ENCODE measurements at regions not wholly inside any gene's neighbourhood (a gene's known extent, or its start where the extent isn't known, plus 50 kb on each side); places are given as distances from the start of the nearest gene placed in this dataset.

DNA sequence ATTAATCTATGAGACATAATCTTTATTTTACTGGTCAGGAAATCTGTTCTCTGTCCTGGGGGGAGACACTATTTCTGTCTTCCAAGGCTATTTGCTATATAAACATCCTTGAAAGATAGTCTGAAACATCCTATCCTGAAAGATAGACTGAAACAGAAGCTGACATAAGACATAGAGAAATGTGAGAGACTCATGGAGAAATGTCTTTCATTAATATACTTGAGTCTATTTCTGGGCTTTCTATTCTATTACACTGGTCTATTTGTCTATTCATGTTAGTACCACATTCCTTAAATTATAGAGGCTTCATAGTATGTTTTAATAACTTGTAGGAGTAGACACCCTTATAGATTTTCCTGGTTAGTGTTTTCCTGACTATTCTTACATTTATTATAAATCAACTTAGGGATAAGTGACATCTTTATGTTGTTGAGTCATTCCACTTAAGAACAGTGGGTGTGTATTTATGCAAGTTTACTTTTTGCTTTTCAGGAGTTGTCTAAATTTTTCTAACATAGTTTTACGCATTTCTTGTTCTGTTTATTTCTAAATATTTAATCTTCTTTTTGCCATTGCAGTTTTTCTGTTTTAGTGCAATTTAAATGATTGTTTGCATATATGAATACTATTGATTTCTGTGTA, 244.9 kb upstream of the ZSWIM2 start:
- no peaks in the 10 kb centered on the region for H3K4me1 ChIP-seq (replicated peaks in 1 of 2)
- intact Hi-C loops (cut with DNase I), result no loop called here
- WGBS, 4 donors, result 81 to 89% (median 87%) methylated on average over 1 of the region's 1 CpG

DNA sequence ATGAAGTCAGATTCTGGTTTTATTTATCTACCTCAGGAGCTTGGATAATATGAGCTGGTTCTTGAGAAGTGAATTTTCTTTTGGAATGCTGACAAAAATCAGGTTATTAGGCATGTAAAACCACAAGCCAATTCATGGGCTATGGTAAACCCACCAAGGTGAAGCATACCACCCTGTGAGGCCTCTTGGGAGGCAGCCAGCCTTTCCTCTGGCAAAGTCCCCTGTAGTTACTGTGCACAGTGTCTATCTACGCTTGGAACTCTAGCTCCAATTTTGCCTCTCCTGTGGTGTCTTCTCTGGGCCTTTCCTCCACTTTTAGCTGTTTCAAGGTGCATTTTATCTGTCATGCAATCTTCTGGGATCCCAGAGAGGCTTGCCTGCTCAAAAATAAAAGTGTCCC, 242.7 kb upstream of the ZSWIM2 start:
- no peak overlapping the region for H3K4me3 ChIP-seq
- TF ChIP-seq POLR2A (IDR thresholded peaks at IDR 0.05), result no peak
- DNase-seq, result no peak

More for the DNA sequence above, 244.9 kb upstream of the ZSWIM2 start:
- no peak for DNase-seq
- no peak for TF ChIP-seq POLR2A (IDR thresholded peaks at IDR 0.05)
- TF ChIP-seq, protein P1, sequence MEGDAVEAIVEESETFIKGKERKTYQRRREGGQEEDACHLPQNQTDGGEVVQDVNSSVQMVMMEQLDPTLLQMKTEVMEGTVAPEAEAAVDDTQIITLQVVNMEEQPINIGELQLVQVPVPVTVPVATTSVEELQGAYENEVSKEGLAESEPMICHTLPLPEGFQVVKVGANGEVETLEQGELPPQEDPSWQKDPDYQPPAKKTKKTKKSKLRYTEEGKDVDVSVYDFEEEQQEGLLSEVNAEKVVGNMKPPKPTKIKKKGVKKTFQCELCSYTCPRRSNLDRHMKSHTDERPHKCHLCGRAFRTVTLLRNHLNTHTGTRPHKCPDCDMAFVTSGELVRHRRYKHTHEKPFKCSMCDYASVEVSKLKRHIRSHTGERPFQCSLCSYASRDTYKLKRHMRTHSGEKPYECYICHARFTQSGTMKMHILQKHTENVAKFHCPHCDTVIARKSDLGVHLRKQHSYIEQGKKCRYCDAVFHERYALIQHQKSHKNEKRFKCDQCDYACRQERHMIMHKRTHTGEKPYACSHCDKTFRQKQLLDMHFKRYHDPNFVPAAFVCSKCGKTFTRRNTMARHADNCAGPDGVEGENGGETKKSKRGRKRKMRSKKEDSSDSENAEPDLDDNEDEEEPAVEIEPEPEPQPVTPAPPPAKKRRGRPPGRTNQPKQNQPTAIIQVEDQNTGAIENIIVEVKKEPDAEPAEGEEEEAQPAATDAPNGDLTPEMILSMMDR (IDR thresholded peaks at IDR 0.05), result no peak
- Histone ChIP-seq H3K4me3 (no peak overlapping the region), H3K36me3 (replicated peaks in 1 of 2) (no peaks in the 10 kb centered on the region), H3K9me3 (replicated peaks in 1 of 3) (no peaks in the 10 kb centered on the region), H3K27ac (no peak overlapping the region), H3K27me3 (no peaks in the 10 kb centered on the region)

DNA sequence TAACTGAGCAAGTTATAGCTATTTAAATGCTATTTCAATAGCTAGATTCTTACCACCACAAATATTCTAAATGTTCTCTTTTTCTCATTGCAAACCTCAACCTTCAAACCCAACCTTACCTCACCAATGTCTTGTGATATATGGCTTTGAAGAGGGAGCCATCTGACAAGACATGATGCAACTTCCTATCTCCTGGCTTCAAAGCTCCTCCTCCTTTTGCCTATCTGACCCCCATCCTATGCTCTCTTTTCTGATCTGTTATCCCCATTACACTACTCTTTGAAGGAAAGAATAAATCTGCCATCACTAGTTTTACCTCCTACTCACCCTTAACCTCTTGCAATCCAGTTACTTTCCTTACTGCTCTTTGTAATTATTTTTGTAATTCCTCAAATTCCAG, 235.6 kb upstream of the ZSWIM2 start:
- intact Hi-C loops (cut with DNase I), result no loop called here
- Histone ChIP-seq H3K27me3 (no peaks in the 10 kb centered on the region), H3K9me3 (replicated peaks in 1 of 3) (no peaks in the 10 kb centered on the region), H3K4me3 (no peak overlapping the region), H3K27ac (no peak overlapping the region), H3K36me3 (replicated peaks in 1 of 2) (no peaks in the 10 kb centered on the region), H3K4me1 (replicated peaks in 1 of 2) (no peaks in the 10 kb centered on the region)
- no peak for TF ChIP-seq POLR2A (IDR thresholded peaks at IDR 0.05)
- TF ChIP-seq, protein P1 (IDR thresholded peaks at IDR 0.05), result no peak
- DNase-seq, result no peak

More for the DNA sequence above, 242.7 kb upstream of the ZSWIM2 start:
- Histone ChIP-seq H3K27me3 (no peaks in the 10 kb centered on the region), H3K36me3 (replicated peaks in 1 of 2) (no peaks in the 10 kb centered on the region), H3K9me3 (replicated peaks in 1 of 3) (no peaks in the 10 kb centered on the region), H3K4me1 (replicated peaks in 1 of 2) (no peaks in the 10 kb centered on the region), H3K27ac (no peak overlapping the region)
- intact Hi-C loops (cut with DNase I), result no loop called here
- 74 to 100% (median 94%) methylated on average over 1 of the region's 1 CpG for whole genome bisulfite sequencing, 4 donors

DNA sequence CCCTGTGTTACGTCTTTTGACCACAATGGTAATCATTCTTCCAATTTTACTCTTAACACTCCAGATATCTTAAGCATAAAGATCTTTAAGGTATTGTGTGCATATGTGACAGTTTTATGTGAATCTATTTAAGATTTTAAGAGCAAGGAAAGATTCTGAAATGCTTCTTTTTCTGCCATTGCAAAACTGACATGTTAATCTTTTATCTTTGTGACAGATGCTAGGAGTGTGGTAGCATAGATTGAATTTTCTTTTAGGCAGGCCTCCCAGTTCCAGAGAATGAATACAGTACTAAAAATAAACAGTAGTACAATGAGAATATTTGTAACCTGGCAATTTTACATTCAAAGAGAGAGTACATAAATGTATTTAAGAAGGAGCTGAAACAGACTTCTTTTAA, 232.5 kb upstream of the ZSWIM2 start:
- TF ChIP-seq POLR2A (IDR thresholded peaks at IDR 0.05), result no peak
- TF ChIP-seq, protein P1 (IDR thresholded peaks at IDR 0.05), result no peak
- Histone ChIP-seq H3K36me3 (replicated peaks in 1 of 2) (no peaks in the 10 kb centered on the region), H3K4me1 (replicated peaks in 1 of 2) (no peaks in the 10 kb centered on the region), H3K4me3 (no peak overlapping the region), H3K27me3 (no peaks in the 10 kb centered on the region), H3K9me3 (replicated peaks in 1 of 3) (no peaks in the 10 kb centered on the region), H3K27ac (no peak overlapping the region)
- WGBS, 4 donors, result 80 to 97% (median 86%) methylated on average over 1 of the region's 1 CpG
- DNase-seq, result no peak
- intact Hi-C loops (cut with DNase I), result no loop called here

DNA sequence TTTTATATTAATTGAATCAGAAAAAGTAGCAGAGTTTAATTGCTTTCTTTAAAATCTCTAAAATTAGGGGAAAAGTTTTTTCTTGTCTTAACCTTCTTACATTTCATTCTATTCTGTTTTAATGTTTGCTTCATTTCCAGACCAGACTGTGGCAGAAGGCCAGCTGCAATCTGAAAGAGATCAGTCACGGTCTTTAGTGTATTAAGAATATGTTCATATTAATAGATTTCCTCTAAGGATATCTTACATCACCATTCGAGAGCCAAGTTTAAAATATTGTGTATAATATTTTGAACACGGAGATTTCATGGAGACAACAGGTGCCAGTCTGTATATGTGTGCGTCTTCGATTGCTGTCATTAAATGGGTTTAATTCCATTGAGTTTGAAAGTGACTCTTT, 230.9 kb upstream of the ZSWIM2 start:
- Histone ChIP-seq H3K27me3 (no peaks in the 10 kb centered on the region), H3K27ac (no peak overlapping the region), H3K4me1 (replicated peaks in 1 of 2) (no peaks in the 10 kb centered on the region), H3K36me3 (replicated peaks in 1 of 2) (no peaks in the 10 kb centered on the region), H3K4me3 (no peak overlapping the region), H3K9me3 (replicated peaks in 1 of 3) (no peaks in the 10 kb centered on the region)
- TF ChIP-seq POLR2A (IDR thresholded peaks at IDR 0.05), result no peak
- TF ChIP-seq, protein P1 (IDR thresholded peaks at IDR 0.05), result no peak
- intact Hi-C loops (cut with DNase I), result no loop called here
- WGBS, 4 donors, result 70 to 74% (median 73%) methylated on average over 5 of the region's 5 CpGs
- DNase-seq, result no peak
